ENCODE measurements at regions not wholly inside any gene's neighbourhood (a gene's known extent, or its start where the extent isn't known, plus 50 kb on each side); places are given as distances from the start of the nearest gene placed in this dataset.

DNA sequence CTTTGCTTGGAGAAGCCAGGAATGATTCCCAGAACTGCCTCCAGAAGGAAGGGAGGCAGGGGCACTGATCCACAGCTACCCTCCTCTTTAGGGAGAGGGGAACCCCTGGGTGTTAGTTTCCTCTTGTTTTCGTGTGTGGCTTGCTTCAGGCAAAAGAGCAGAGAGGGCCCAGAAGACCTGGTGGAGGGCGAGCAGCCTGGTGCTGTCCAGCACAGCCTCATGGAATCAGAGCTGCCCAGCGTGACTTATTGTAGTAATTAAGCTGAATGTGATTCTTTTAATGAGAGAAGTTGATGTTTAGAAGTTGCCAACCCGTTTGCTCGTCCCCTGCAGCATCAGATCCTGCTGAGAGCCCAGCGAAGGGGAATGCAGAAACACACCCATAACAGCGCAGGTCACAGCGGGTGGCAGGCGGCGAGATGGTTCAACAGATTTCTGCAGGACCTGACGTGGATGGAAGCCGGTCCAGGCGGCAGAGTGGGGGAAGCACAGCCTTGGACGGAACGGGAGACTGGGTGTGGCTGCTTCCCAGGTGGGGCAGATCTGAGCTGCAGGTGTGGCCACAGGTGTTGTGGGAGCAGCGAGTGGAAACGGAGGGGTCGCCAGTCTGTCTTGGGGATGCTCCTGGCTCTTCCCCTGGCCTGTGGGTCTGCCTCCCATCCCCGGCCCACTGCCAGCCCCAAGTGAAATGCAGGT lies 53.7 kb upstream of the SHH start:
- DNase-seq: peak; percentile 61
- H3K36me3 ChIP-seq: no peaks in the 10 kb centered on the region
- peaks cover 0 to 7% (median 4%) of the 10 kb centered on the region in 6 donors for H3K4me1 ChIP-seq
- H3K9me3 ChIP-seq: no peaks in the 10 kb centered on the region
- intact Hi-C loops (cut with DNase I; ENCODE audit: low total_unique reads): no loop called here
- H3K4me3 ChIP-seq: no peak overlapping the region
- no peak overlapping the region for H3K27ac ChIP-seq
- 64 to 70% (median 70%) methylated on average over 19 of the region's 19 CpGs for WGBS, 5 donors
- TF ChIP-seq, protein P1, sequence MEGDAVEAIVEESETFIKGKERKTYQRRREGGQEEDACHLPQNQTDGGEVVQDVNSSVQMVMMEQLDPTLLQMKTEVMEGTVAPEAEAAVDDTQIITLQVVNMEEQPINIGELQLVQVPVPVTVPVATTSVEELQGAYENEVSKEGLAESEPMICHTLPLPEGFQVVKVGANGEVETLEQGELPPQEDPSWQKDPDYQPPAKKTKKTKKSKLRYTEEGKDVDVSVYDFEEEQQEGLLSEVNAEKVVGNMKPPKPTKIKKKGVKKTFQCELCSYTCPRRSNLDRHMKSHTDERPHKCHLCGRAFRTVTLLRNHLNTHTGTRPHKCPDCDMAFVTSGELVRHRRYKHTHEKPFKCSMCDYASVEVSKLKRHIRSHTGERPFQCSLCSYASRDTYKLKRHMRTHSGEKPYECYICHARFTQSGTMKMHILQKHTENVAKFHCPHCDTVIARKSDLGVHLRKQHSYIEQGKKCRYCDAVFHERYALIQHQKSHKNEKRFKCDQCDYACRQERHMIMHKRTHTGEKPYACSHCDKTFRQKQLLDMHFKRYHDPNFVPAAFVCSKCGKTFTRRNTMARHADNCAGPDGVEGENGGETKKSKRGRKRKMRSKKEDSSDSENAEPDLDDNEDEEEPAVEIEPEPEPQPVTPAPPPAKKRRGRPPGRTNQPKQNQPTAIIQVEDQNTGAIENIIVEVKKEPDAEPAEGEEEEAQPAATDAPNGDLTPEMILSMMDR (IDR thresholded peaks at IDR 0.05 in 8 of 11, conservative IDR thresholded peaks at IDR 0.05 in 3 of 11): no peak
- TF ChIP-seq POLR2AphosphoS5 (IDR thresholded peaks at IDR 0.05) (no peak), POLR2A (IDR thresholded peaks at IDR 0.05) (no peak)
- peaks cover 0 to 35% (median 4%) of the 10 kb centered on the region in 7 donors for H3K27me3 ChIP-seq (replicated peaks in 1 of 7)

DNA sequence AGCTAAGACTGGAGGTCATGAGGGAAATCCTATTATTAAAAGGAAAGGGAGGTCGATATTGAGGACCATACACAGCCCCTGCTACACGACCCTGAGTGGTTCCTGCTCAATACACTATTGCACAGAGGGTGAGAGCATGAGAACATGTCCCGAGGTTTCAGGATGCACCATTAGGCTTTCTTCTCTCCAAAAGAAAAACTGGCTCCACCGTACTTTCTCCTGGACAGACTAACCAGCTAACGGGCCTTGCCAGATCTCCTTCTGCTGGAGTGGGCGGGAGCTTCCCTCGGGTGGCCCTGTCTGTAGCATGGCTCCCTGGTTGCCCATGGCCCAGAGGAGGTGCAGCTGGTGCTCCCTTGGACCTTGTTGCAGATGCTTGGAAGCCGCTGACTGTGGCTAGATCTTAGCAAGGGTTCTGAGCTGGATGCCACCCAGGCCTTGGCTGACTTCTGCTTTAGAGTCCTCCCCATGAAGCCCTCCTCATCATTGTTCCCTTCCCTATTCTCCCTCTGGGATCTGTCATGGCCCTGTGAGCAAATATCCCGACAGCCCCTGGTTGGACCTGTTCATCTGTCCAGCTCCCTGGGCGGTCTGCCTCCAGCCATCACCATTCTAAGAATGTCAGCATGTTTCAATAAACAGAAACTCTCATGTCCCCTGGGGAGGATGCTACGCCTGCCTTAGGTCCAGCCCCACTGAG lies 52.9 kb upstream of the SHH start:
- Histone ChIP-seq H3K36me3 (no peaks in the 10 kb centered on the region), H3K27me3 (replicated peaks in 1 of 7) (peaks cover 0 to 32% (median 4%) of the 10 kb centered on the region in 7 donors), H3K9me3 (no peaks in the 10 kb centered on the region), H3K4me3 (no peak overlapping the region), H3K4me1 (peaks cover 0 to 15% (median 8%) of the 10 kb centered on the region in 6 donors), H3K27ac (no peak overlapping the region)
- 76 to 90% (median 80%) methylated on average over 11 of the region's 11 CpGs for WGBS, 5 donors
- TF ChIP-seq, protein P1 (IDR thresholded peaks at IDR 0.05 in 8 of 11, conservative IDR thresholded peaks at IDR 0.05 in 3 of 11): no peak
- no peak for TF ChIP-seq POLR2AphosphoS5 (IDR thresholded peaks at IDR 0.05)
- no peak for TF ChIP-seq POLR2A (IDR thresholded peaks at IDR 0.05)
- DNase-seq: peak; percentile 19
- intact Hi-C loops (cut with DNase I; ENCODE audit: low total_unique reads): no loop called here

DNA sequence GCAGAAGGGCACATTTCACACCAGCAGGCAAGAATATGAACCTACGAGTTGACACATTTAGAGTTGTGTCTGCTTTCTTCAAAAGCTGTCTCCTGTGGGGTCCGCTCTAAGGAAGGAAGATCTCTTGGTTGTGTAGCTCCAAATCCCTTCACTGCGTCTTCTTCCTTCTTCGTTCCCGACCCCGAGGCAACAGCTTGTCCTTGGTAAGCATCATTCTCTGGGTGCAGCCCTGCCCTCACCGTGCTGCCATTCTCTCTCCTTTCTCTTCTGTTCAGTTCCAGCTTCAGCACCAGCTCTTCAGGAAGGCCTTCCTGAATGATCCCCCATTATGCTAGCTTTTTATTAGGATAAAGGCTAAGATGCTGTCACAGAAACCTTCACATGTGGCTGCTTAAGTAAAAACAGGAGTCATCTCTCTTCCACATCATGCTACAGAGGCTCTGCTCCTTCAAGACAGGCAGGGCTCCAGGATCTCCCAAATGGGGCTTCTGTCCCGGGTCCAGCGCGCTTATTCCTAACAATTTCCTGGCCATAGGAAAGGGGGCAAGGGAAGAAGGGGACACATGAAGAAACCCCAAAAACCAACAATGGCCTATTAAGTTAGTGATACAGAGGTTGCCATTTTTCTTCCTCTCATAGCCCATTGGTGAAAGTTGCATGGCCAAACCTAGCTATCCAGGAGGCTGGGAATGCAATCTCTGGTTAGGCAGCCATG lies 52.2 kb upstream of the SHH start:
- H3K4me3 ChIP-seq: no peak overlapping the region
- no peak overlapping the region for H3K27ac ChIP-seq
- peak; percentile 19 for DNase-seq
- H3K4me1 ChIP-seq: peaks cover 0 to 15% (median 8%) of the 10 kb centered on the region in 6 donors
- no peak for TF ChIP-seq POLR2A (IDR thresholded peaks at IDR 0.05)
- TF ChIP-seq, protein P1 (IDR thresholded peaks at IDR 0.05 in 8 of 11, conservative IDR thresholded peaks at IDR 0.05 in 3 of 11): no peak
- no peak for TF ChIP-seq POLR2AphosphoS5 (IDR thresholded peaks at IDR 0.05)
- H3K36me3 ChIP-seq: no peaks in the 10 kb centered on the region
- H3K9me3 ChIP-seq: no peaks in the 10 kb centered on the region
- H3K27me3 ChIP-seq (replicated peaks in 1 of 7): peaks cover 0 to 32% (median 4%) of the 10 kb centered on the region in 7 donors
- WGBS, 5 donors: 79 to 90% (median 86%) methylated on average over 10 of the region's 10 CpGs
- intact Hi-C loops (cut with DNase I; ENCODE audit: low total_unique reads): no loop called here
